ENCODE measurements at regions not wholly inside any gene's neighbourhood (a gene's known extent, or its start where the extent isn't known, plus 50 kb on each side); places are given as distances from the start of the nearest gene placed in this dataset.

DNA sequence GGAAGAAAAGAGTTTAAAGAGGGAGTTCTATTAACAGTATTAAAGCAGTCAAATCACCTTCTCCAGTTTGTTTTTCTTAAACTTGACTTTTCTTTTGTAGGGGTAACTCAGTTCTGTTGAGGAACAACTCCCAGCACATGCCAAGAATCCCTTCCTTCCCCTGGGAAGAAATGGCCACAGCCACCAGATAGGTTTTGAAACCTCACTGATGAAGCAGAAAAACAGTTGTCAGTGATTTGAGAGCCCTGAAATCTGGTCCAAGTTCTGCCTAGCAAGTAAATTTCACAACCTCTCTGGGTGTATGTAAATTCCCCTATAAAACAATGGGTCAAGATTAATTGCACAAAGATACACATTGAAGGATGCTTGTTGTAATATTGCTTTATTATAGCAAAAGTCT lies 167.1 kb downstream of the DHX15 start:
- no peak for DNase-seq

DNA sequence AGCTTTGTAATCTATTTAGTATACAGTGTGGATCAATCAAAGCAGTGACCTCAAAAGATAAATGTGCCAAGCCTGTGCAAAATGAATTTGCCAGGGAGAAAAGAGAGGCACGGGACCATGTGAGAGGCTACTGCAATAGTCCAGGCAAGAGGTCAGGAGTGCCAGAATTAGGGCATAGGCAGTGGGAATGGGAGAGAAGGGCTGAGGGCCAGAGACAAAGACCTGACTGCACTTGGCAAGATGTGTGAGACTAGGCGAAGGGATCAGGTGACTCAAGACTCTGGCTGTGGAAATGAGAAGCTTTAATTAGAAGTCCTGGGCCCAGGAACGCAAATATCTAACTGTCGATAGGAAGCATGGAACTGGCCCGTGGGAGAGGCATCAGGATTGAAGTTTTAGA lies 168.1 kb downstream of the DHX15 start:
- no peak for DNase-seq

DNA sequence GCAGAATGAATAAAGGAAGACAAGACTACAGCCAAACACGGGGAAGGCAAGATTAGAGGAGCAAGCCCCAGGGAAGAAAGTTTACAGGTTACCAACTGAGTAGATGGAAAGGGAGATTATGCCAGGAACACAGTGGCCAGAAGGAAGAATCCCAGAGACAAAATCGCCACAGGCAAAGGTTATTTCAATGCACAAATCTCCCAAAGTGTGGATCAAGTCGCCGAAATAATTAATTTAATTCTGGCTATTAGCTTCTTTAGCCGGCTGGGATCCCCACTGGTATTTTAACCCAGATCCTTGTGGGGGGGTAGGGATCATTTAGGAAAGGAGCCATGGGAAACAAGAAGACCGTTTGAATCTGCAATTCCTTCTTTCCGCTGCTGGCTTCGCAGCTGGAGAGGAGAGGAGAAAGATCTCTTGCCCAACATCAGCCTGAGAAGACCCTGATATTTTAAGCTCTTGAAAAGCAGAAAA lies 171.0 kb downstream of the DHX15 start:
- no peak for DNase-seq

DNA sequence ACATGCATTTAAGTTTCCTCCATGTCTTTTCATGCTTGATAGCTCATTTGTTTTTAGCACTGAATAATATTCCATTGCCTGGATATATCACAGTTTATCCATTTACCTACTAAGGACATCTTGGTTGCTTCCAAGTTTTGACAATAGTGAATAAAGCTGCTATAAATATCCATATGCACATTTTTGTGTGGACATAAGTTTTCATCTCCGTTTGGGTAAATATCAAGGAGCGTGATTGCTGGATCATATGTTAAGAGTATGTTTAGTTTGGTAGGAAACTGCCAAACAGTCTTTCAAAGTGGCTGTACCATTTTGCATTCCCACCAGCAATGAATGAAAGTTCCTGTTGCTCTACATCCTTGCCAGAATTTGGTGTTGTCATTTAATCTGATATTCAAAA lies 172.5 kb downstream of the DHX15 start:
- no peak for DNase-seq

DNA sequence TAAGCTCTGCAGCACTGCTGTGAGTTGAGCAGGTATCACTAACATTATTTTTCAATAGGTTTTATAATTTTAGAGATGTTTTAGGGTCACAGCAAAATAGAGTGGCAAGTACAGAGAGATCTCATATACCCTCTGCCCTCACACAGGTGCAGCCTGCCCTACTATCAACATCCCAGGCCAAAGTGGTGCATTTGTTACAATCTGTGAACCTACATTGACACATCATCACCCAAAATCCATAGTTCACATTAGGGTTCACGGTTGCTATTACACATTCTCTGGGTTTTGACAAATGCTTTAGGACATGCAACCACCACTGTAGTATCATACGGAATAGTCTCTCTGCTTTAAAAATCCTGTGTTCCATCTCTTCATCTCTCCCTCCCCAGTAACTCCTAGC lies 173.1 kb downstream of the DHX15 start:
- DNase-seq, result no peak

DNA sequence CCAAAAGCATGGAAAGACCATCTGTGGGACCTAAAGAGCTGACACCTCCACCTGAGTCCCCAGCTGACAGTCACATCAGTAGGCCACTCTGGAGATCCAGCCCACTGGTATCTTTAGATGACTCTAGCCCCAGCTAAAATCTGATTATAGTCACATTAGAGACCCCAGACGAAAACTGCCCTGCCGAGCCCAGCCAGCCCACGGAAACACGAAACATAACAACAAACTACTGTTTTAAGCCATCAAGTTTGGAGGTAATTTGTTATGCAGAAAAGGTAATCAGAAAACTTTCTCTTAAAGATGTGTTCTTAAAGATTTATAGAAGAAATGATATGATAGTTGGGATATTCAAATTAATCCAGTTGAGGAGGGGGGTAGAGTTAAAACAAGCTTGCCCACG lies 175.7 kb downstream of the DHX15 start:
- no peak for DNase-seq

DNA sequence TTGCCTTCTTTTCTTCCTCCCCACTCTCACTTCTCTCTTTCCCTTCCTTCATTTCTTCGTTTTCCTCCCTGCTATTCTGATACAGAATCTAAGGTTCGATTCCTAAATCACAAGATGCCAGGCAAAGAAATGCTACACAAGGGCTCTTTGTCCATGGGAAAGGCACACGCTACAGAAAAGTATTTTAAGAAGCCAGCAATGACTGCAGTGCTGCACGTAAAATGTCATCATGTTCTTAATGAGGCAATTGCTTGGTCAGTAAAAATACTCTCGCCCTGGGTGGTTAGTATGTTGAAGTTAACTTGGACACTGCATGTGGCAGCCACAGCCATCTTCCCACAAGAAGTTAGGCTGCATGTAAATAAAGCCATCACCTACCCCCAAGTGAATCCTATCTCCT lies 178.4 kb downstream of the DHX15 start:
- DNase-seq, result no peak

DNA sequence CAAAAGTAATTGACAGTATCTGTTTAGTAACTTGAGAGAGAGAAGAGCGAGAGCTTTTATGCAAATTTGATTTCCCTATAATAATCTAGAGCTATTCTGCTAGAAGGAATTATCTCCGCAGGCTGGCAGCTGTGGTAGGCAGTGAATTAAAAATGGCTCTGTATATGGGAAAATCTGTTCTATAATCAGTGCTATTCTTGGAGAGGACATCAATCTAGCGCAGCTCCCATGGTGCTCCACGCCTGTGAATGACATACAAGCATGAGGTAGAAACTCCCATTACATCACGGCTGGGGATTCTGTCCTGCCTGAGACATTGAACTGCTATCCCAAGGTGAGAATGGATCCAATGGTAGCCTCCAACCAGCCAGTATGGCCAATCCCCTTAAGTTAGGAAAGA lies 179.0 kb downstream of the DHX15 start:
- no peak for DNase-seq

DNA sequence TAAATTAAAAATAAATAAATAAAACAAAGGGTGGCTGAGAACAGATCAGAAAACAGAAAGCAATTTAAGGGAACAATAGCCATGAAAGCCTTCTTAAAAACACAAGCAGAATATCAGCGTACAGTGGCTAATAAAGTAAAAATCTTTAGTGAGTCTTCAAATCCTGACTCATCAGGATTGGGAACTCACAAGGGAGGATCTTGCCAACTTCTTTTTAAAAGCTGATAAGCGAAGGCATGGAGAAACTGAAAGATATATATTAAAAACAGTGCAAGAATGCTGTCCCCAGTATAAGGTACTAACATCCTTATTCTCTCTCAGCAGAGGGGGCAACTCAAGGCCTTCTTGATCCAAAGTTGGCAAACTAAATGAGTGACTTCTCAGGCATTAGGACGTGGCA lies 180.1 kb downstream of the DHX15 start:
- no peak for DNase-seq

DNA sequence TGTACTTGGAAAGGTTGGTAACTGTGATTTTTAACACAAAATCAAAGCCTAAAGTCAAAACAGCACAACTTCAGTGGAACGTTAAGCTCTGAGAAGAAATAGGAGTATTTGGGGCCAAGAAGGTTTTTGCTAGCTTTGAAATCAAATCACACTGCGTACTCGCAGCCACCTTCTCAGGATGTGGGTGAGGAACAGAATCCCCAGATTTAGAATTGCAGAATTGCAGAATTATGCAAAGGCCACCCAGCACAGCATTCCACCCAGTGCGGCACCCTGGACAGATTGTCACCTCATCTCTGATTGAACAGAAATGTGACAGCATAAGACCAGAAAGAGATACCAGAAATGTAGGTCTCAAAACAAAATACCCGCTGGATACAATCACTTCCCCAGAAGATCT lies 181.1 kb downstream of the DHX15 start:
- no peak for DNase-seq

DNA sequence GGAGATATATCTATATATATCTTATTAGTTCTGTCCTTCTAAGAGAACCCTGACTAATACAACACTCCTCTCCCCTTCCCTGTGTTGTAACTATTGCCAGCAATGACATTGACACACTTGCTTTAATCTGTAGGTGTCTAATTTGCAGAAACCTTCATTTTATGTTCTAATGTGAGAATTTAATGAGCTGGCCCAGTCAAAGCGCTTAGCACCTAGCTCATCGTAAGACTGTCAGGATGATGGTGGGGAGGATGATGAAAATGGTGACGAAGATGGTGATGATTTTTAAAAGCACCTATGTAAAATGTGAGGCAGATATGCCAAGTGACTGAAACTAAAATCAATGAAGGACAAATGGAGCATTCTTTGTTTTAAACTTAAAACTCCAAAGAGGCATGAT lies 183.8 kb downstream of the DHX15 start:
- no peak for DNase-seq

DNA sequence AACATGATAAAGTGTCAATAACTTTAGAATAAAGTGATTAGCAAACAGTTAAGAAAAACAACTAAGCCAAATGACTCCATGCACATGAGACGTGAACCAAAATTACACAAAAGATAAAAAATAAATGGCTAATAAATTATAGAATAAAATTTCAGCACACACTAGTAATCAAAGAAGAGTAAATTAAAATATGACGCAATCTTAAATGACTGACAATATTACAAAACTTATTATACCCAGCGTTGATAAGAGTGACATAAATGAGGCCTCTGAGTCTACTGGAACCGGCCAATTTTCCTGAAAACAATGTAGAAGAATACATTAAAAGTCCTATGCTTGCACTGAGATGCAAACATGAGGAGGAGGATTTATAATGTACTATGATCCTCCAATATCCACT lies 187.4 kb downstream of the DHX15 start:
- no peak for DNase-seq

DNA sequence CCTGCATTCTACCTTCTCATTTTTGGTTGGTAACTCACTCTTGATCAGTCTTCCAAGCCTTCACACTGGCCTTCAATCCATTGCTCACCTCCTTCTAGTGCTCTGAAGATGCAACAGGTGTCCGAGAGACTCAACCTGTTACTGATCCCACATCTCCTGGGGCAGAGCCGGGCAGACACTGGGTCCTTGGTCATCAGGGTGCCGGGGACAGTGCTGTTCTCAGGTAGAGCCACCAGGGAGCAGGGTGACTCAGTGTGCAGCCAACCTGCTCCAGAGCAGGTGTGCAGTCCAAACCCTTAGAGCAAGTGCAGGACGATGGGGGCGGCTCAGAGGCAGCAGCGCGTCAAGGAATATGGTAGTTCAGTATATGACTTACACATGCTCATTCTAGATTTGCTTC lies 188.4 kb downstream of the DHX15 start:
- DNase-seq, result no peak

DNA sequence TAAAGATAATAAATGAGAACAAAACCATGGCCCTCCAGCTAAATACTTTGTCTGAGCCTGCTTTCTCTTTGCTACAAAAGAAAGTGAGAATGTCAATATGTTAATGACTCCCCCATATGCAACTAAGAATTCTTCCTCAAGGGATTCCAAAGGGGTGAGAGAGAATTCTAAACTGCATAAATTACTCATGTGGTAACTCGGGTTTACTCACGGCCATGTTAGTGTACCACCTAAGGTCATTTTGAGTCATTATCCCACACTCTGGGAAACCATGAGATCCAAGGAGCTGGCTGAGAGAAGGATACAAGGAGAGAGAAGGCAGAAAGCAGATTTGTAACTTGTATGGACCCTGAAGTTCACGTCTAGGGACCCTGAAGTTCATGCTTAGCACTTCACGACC lies 190.3 kb downstream of the DHX15 start:
- DNase-seq, result no peak

DNA sequence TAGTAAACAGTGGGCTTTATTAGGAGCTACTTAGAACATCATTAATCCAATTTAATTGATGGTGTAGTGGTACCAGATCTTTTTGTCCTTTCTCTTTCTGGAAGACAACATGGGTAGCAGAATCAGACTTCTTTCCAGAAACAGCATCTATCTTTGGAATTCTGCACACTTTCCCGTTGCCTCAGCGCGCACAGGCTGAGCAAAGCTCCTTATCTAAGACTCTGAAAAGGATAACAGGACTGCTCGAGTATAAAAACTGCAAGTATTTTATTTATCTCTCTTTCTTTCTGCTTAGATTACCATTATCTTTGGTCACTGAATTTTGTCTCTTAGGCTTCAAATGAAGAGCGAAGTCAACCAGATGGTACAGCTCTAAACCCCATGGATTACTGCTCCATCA lies 191.7 kb downstream of the DHX15 start:
- no peak for DNase-seq

DNA sequence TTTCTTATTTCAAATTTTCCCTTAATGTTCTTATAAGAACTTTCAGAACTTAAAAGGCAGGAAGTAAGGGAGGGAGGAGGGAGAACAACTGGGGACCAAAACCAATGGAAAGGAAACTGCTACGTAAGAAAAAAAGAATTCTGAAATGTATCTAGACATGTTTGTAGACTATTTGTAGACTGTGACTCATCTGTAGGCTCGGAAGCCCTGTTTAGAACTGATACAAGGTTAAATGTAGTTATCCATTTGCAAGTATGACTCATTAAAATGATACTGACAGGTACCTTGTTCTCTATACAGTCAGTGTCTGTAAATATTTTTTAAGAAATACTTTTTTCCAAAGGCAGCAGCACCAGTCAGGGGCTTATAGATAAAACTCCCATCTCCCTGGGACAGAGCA lies 202.0 kb downstream of the DHX15 start:
- DNase-seq, result no peak

DNA sequence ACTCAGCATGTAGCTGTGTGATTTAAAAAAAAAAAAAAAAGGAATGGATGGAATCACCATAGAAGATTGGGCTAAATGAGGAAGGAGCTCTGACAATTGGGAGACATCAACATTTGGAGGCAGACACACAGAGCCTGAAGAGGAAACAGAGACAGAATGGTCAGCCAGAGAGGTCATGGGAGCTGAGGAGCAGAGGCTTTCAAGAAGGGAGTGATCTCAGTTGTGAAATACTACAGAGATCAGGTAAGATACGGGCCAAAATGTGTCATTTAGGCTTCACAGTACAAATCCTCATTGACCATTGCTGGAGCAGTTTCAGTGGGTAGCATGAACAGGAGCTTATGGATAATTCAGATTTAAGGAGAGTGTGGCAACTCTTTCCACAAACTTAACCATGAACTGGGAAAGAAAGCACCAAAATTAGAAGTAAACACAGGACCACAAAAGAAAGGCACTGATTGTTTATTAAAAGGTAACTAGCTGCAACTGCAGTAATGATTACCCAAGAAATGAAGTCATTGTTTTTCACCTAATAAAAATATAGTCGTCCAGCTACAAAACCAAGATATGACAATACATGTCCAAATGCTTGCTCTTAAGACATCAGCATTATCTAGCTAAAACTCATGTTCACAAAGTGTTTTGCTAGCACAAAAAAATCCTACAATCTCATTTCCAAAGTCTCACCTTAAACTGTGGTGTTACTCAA lies 203.2 kb downstream of the DHX15 start:
- no peak for DNase-seq

DNA sequence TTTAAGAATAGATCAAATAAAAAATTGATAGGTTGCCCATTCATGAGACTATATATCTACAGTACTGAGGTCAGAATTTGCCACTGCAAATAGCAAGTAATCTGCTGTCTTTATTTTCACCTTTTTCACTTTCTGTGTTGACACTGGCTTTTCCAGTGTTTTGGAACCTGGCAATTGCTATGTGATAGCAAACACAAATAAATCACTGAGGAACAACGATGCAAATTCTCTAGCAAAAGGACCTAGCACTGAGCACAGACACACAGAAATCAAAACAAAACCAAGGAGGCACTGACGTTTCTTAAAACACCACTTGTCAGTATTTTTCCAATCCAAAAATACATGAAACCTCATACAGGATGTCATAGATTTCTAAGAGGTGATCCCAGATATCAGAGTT lies 210.7 kb downstream of the DHX15 start:
- no peak for DNase-seq

DNA sequence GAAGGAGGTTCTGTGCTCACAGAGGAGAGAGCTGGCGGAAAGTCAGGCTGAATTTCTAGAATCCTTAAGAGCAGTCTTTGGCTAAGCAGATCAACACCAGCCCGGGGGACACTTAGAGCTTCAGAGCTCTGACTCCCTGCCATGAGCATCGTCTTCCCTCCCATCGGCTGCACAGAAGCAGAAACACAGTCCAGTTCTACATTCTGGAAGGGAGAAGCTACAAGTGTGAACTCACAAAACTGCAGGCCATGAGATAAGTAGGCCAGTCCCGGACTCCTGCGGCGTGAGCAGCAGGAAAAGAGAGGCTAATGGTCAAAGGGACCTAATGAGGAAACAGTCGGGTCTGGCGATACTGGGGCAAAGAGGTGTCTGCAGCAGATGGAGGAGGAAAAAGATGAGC lies 211.5 kb downstream of the DHX15 start:
- DNase-seq, result no peak

DNA sequence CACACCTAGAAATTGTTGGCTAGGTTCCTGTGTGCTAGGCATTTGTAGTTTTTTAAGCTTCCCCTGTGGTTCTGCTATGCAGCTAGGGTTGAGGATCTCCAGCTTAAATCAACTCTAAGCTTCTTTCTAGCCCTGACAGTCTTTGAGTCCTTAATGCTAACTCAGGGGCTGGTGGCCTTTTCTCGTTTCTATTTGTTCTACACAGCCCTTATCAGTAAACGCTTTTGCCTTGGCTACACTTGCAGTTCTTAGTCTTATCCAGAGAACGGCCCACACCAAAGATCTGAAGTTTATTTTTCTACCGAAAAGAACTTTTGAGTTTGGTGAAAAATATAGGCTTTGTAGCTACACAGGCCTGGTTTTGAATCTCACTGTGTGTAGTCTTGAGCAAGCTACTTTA lies 212.0 kb downstream of the DHX15 start:
- no peak for DNase-seq

DNA sequence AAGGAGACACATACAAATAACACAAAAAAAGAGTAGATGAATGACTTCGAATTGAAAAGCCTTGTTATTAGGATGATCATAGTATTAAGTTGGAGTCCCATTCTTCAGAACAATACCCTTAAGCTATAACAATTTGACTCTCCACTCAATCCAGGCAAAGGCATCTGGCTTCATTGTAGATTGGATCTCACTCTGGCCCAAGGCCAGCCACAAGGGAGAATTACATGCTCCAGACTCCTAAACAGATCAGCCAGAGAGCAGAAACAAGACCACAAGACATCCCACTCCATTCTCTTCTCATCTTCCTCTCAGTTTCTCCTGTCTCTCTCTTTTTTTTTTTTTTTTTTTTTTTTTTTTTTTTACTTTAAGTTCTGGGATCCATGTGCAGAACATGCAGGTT lies 213.9 kb downstream of the DHX15 start:
- no peak for DNase-seq

DNA sequence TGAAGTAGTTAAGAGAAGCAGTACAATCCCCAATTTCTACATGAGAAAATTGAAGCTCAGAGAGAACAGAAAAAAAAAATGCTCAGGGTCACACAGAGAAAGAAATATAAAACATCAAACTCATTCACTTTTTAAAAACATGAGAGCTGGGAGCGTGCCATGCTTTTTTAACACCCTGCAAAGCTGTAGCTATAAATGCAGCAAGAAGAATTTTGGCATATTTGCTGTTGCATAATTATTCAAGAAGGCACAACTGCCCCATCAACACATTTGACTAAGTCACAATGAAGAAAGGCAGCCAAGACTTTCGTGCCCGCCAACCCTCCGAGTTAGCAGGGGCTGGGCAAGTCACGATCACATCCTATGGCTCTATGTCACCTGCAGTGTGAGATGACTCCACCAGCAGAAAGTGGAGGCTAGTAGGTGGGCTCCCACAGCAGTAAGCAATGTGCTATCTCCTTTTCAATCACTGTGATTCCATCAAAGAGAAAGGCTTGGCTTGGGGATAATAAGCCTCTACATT lies 214.8 kb downstream of the DHX15 start:
- DNase-seq, result no peak

DNA sequence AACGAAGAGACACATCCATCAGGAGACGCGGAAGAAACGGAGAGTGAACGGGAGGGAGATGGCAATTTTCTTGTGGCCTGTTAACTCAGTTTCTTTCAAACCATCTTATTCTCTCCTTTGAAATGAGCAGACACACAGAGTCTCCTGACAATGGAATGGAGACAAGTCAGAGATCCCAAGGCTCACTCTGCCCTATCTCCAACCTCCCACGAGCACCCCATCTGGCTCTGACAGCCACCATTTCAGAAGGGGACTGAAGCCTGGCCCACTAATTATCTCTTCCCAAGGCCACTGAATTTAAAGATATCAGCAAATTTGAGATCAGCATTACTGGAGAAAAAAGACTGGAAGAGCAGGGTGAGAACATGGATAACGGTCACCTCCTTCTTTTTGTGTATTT lies 215.6 kb downstream of the DHX15 start:
- no peak for DNase-seq

DNA sequence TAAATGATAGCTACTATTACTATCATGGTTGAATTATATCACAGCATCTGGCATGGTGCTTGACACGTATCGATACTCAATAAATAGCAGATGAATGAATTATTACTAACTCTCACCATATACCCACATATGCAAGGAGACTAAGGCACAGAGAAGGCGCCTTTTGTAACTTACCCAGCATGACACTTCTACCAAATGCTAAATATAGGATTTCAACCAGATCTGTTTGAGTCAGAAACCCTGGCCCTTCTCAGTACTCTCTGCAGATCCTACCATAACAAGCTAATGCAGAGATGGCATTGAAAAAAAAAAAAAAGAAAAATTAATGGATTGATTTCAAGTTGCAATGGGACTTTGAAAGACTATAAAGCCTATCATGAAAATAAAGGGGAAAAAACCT lies 219.5 kb downstream of the DHX15 start:
- no peak for DNase-seq

DNA sequence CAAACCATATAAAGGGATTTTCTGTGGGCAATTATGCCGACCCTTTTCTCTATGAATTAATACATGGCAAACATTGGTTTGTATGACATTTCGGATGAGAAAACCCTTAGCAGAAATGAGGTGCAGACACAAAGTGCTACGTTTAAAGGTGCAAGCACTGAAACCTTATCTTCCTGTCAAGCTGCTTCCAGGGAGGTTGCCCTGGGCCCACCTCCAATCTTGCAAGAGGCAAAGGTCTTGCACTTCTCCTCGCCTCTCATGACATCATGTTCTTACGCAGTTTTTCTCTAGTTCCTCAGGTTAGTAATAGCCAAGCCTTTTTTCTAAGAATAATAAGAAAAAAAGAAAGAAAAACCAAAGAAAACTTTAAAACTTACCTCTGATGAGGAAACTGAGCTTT lies 220.1 kb downstream of the DHX15 start:
- DNase-seq, result no peak
